ENCODE measurements at regions not wholly inside any gene's neighbourhood (a gene's known extent, or its start where the extent isn't known, plus 50 kb on each side); places are given as distances from the start of the nearest gene placed in this dataset.

- DNase-seq: no peak
Observed at GRCh38 chr5:112628214-112628980, 109.3 kb upstream of the APC start.

- DNase-seq: no peak
Observed at GRCh38 chr5:112630246-112631009, 107.3 kb upstream of the APC start.

GRCh38 chr5:112634166-112634565 is 103.5 kb upstream of the APC start:
- DNase-seq: no peak

GRCh38 chr5:112634796-112635195 is 102.9 kb upstream of the APC start:
- DNase-seq: no peak

GRCh38 chr5:112635276-112635675 is 102.4 kb upstream of the APC start:
- DNase-seq: no peak

- no peak for DNase-seq
Observed at GRCh38 chr5:112635771-112636731, 101.6 kb upstream of the APC start.

- no peak for DNase-seq
Observed at GRCh38 chr5:112636751-112637150, 100.9 kb upstream of the APC start.

GRCh38 chr5:112637343-112637742 is 100.3 kb upstream of the APC start:
- no peak for DNase-seq

GRCh38 chr5:112640546-112640945 is 97.1 kb upstream of the APC start:
- DNase-seq: no peak

GRCh38 chr5:112641515-112642110 is 96.1 kb upstream of the APC start:
- no peak for DNase-seq

- no peak for DNase-seq
Observed at GRCh38 chr5:112642885-112643284, 94.8 kb upstream of the APC start.

GRCh38 chr5:112643339-112643971 is 94.2 kb upstream of the APC start:
- no peak for DNase-seq

- no peak for DNase-seq
Observed at GRCh38 chr5:112646139-112646936, 91.3 kb upstream of the APC start.

GRCh38 chr5:112647428-112647827 is 90.3 kb upstream of the APC start:
- DNase-seq: no peak

- DNase-seq: no peak
Observed at GRCh38 chr5:112648264-112648663, 89.4 kb upstream of the APC start.

- DNase-seq: no peak
Observed at GRCh38 chr5:112649882-112650281, 87.8 kb upstream of the APC start.

- no peak for DNase-seq
Observed at GRCh38 chr5:112653638-112654205, 84.0 kb upstream of the APC start.

- no peak for DNase-seq
Observed at GRCh38 chr5:112655513-112655912, 82.2 kb upstream of the APC start.

GRCh38 chr5:112656451-112656850 is 81.2 kb upstream of the APC start:
- no peak for DNase-seq

- no peak for DNase-seq
Observed at GRCh38 chr5:112657804-112658203, 79.9 kb upstream of the APC start.

- no peak for DNase-seq
Observed at GRCh38 chr5:112660359-112660758, 77.3 kb upstream of the APC start.

All from CD4-positive, alpha-beta T cell treated with Interleukin-17A for 4 hours (primary cell).